DND-41 (cell line): ENCODE measurements at regions not wholly inside any gene's neighbourhood (a gene's known extent, or its start where the extent isn't known, plus 50 kb on each side); places are given as distances from the start of the nearest gene placed in this dataset.

Experiments
- ATAC-seq: fragments of 200-7000 bp; cut with Tn5 transposase; 3 replicates; pipeline ENCODE4 v1.9.1; 2021; ENCODE audit warnings: low read depth; ENCODE audit not compliant: insufficient read depth
- DNase-seq: peaks from one replicate; pipeline ENCODE4 v3.0.0-alpha.2; 2020
- H2AFZ ChIP-seq: 2 replicates; pipeline ENCODE4 v1.6.0; 2012; ENCODE audit warnings: low read depth, low read length
- H3K27ac ChIP-seq: 2 replicates; pipeline ENCODE4 v1.5.1; 2012; ENCODE audit warnings: low read length, inconsistent platforms
- H3K27me3 ChIP-seq: fragments of 200-600 bp; sonication (generic); 2 replicates; pipeline ENCODE4 v1.6.0; 2012; ENCODE audit warnings: low read length, mild to moderate bottlenecking, inconsistent platforms; ENCODE audit not compliant: insufficient read depth, poor library complexity
- H3K36me3 ChIP-seq: 2 replicates; pipeline ENCODE4 v1.5.1; 2012; ENCODE audit warnings: low read length, inconsistent platforms; ENCODE audit not compliant: insufficient read depth
- H3K4me1 ChIP-seq: 2 replicates; pipeline ENCODE4 v1.5.1; 2012; ENCODE audit warnings: mild to moderate bottlenecking, low read length; ENCODE audit not compliant: insufficient read depth
- H3K4me2 ChIP-seq: 2 replicates; pipeline ENCODE4 v1.6.0; 2012; ENCODE audit warnings: mild to moderate bottlenecking, moderate library complexity, low read length, inconsistent platforms; ENCODE audit not compliant: insufficient read depth
- H3K4me3 ChIP-seq, 2 experiments: fragments of 200-600 bp in 1 of 2; shearing (Covaris generic) in 1 of 2; 2 replicates each; pipeline ENCODE4 v1.5.1; 2012 to 2016; ENCODE audit warnings: inconsistent platforms in 2 of 2, low read length in 2 of 2, mild to moderate bottlenecking in 2 of 2, low read depth in 1 of 2, moderate library complexity in 1 of 2
- H3K79me2 ChIP-seq: 2 replicates; pipeline ENCODE4 v1.6.0; 2012; ENCODE audit warnings: low read length, inconsistent platforms; ENCODE audit not compliant: insufficient read depth
- H3K9ac ChIP-seq: 2 replicates; pipeline ENCODE4 v1.6.0; 2012; ENCODE audit warnings: low read depth, mild to moderate bottlenecking, inconsistent platforms, low read length, moderate library complexity
- H3K9me3 ChIP-seq: 2 replicates; pipeline ENCODE4 v1.5.1; 2012; ENCODE audit warnings: low read length, moderate library complexity, mild to moderate bottlenecking, inconsistent platforms; ENCODE audit not compliant: insufficient read depth, severe bottlenecking
- H4K20me1 ChIP-seq: 2 replicates; pipeline ENCODE4 v1.6.0; 2012; ENCODE audit warnings: low read length; ENCODE audit not compliant: insufficient read depth
- EZH2 ChIP-seq: IDR thresholded peaks from 3 replicates; pipeline ENCODE4 v1.6.1; 2012; ENCODE audit warnings: borderline replicate concordance, low read depth, mild to moderate bottlenecking, moderate library complexity, low read length, inconsistent platforms; ENCODE audit not compliant: severe bottlenecking
- TF ChIP-seq, protein P1 (sequence below): IDR thresholded peaks from 2 replicates; pipeline ENCODE4 v1.5.1; 2012; ENCODE audit warnings: borderline replicate concordance, low read length, moderate library complexity, mild to moderate bottlenecking; ENCODE audit not compliant: poor library complexity, severe bottlenecking; ENCODE audit errors: extremely low read depth

DNA sequence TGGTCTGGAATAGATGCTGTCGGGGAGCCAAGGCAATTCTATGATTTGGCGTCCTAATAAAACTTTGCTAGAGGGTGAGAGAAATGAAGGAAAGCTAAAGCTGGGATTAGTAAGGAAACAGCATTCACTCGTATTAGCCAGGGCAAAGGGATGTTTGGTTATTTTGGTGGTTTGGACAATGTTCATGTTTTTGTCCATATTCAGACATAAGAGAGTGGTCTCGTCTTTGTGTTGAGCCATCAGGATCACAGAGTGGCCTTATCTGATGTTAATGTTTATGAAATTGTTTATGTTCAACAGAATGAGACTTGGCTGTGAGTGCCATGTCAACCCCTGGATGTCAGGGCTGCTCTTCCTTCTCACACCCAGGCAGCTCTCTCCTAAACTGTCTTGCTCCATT, 58.9 kb upstream of the EPC2 start:
- TF ChIP-seq, protein P1, sequence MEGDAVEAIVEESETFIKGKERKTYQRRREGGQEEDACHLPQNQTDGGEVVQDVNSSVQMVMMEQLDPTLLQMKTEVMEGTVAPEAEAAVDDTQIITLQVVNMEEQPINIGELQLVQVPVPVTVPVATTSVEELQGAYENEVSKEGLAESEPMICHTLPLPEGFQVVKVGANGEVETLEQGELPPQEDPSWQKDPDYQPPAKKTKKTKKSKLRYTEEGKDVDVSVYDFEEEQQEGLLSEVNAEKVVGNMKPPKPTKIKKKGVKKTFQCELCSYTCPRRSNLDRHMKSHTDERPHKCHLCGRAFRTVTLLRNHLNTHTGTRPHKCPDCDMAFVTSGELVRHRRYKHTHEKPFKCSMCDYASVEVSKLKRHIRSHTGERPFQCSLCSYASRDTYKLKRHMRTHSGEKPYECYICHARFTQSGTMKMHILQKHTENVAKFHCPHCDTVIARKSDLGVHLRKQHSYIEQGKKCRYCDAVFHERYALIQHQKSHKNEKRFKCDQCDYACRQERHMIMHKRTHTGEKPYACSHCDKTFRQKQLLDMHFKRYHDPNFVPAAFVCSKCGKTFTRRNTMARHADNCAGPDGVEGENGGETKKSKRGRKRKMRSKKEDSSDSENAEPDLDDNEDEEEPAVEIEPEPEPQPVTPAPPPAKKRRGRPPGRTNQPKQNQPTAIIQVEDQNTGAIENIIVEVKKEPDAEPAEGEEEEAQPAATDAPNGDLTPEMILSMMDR: no peak
- TF ChIP-seq EZH2: no peak

DNA sequence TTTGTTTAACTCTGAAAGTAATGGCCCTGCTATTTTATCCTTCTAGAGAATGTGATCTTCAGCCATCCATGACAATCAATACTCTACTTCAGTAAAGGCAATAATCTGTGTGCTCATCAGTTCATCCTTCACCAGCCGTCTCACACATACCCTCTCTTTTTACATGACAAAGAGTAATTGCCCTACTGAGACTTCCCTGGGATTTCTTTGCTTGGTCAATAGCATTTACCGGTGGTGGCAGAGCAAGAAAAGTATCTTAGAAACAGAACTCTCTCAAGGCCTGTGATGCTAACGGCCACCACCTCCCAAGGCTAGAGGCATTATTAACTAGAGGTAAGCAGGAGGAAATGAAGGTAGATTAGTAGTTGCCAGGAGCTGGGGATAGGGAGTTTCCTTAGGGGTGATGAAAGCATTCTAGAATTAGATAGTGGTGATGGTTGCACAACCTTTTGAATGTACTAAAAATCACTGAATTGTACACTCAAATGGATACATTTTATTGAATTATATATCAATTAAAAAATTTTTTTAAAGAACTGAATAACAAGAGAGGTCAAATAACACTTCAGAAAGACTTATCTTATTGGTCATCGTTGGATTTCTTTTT, 57.9 kb upstream of the EPC2 start:
- Histone ChIP-seq H3K9ac (no peak overlapping the region), H3K36me3 (no peaks in the 10 kb centered on the region), H3K4me3 (no peak overlapping the region), H3K4me2 (no peak overlapping the region), H2AFZ (no peak overlapping the region), H3K4me1 (no peaks in the 10 kb centered on the region), H4K20me1 (no peaks in the 10 kb centered on the region), H3K27ac (no peak overlapping the region), H3K79me2 (no peaks in the 10 kb centered on the region), H3K27me3 (no peaks in the 10 kb centered on the region), H3K9me3 (no peaks in the 10 kb centered on the region)
- no peak for DNase-seq
- TF ChIP-seq, protein P1: no peak
- no peak for TF ChIP-seq EZH2
- no peak for ATAC-seq

More for the DNA sequence above, 58.9 kb upstream of the EPC2 start:
- Histone ChIP-seq H3K79me2 (no peaks in the 10 kb centered on the region), H3K9ac (no peak overlapping the region), H3K4me1 (no peaks in the 10 kb centered on the region), H2AFZ (no peak overlapping the region), H3K27ac (no peak overlapping the region), H3K4me2 (no peak overlapping the region), H3K4me3 (no peak overlapping the region), H3K27me3 (no peaks in the 10 kb centered on the region), H4K20me1 (no peaks in the 10 kb centered on the region), H3K9me3 (no peaks in the 10 kb centered on the region), H3K36me3 (no peaks in the 10 kb centered on the region)
- DNase-seq (no peak), ATAC-seq (no peak)

DNA sequence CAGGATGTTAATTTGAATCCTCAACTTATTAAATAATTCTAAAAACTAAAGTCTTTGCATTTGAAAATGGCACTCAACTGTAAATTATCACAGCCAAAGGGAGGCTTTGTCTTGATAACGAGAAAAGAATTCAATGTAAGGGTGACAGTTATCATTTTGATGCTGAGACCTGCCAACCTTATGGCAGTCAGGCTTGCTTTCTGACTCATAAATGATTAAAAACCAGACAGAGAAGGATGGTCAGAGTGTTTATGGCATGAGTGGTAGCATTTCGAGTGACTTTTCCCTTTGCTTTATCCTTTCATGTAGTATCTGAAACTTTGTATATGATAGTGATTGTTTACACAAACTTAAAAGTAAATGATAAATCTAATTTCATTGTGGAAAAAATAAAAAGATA, 53.9 kb upstream of the EPC2 start:
- H3K9ac ChIP-seq: no peak overlapping the region
- no peak overlapping the region for H3K4me2 ChIP-seq

More for the DNA sequence above, 53.9 kb upstream of the EPC2 start:
- no peaks in the 10 kb centered on the region for H3K27me3 ChIP-seq
- no peak for ATAC-seq
- H3K27ac ChIP-seq: no peak overlapping the region
- TF ChIP-seq, protein P1: no peak
- no peak for TF ChIP-seq EZH2
- H3K4me3 ChIP-seq: no peak overlapping the region
- no peaks in the 10 kb centered on the region for H4K20me1 ChIP-seq
- no peak for DNase-seq
- H3K9me3 ChIP-seq: no peaks in the 10 kb centered on the region
- no peak overlapping the region for H2AFZ ChIP-seq
- H3K36me3 ChIP-seq: no peaks in the 10 kb centered on the region
- no peaks in the 10 kb centered on the region for H3K79me2 ChIP-seq
- H3K4me1 ChIP-seq: no peaks in the 10 kb centered on the region
